SK-N-SH treated with all-trans-retinoic acid at 6 μM for 48 hours (cell line): ENCODE measurements at regions not wholly inside any gene's neighbourhood (a gene's known extent, or its start where the extent isn't known, plus 50 kb on each side); places are given as distances from the start of the nearest gene placed in this dataset.

Experiments used
- ATAC-seq: fragments of 200-7000 bp; cut with Tn5 transposase; 3 replicates; pipeline ENCODE4 v1.9.1; 2020; ENCODE audit warnings: mild to moderate bottlenecking, moderate library complexity
- BACH2 ChIP-seq: fragments of 250-450 bp; sonication (Bioruptor Pico); IDR thresholded peaks from 2 replicates; pipeline ENCODE4 v1.9.0; 2021; ENCODE audit warnings: mild to moderate bottlenecking, borderline replicate concordance
- ESRRG ChIP-seq: fragments of 250-450 bp; sonication (Bioruptor Pico); IDR thresholded peaks from 2 replicates; pipeline ENCODE4 v1.6.1; 2021; ENCODE audit warnings: mild to moderate bottlenecking
- GLIS3 ChIP-seq: fragments of 250-450 bp; sonication (Bioruptor Pico); IDR thresholded peaks from 2 replicates; pipeline ENCODE4 v1.5.0; 2020; ENCODE audit warnings: mild to moderate bottlenecking, moderate library complexity
- ISL1 ChIP-seq: fragments of 250-450 bp; sonication (Bioruptor Pico); IDR thresholded peaks from 2 replicates; pipeline ENCODE4 v2.1.2; 2022; ENCODE audit warnings: mild to moderate bottlenecking, moderate library complexity
- OSR1 ChIP-seq: fragments of 250-450 bp; sonication (Bioruptor Pico); IDR thresholded peaks from 2 replicates; pipeline ENCODE4 v1.8.0; 2022; ENCODE audit warnings: moderate library complexity, mild to moderate bottlenecking, inconsistent platforms
- ZFP3 ChIP-seq: fragments of 250-450 bp; sonication (Bioruptor Pico); IDR thresholded peaks from 2 replicates; pipeline ENCODE4 v1.5.0; 2020; ENCODE audit warnings: mild to moderate bottlenecking, moderate library complexity
- ZFP30 ChIP-seq: fragments of 450-650 bp; formaldehyde crosslinking; IDR thresholded peaks from 2 replicates; pipeline ENCODE4 v1.5.0; 2022; ENCODE audit warnings: mild to moderate bottlenecking, moderate library complexity
- ZNF565 ChIP-seq: fragments of 450-650 bp; formaldehyde crosslinking; conservative IDR thresholded peaks from 2 replicates; pipeline ENCODE4 v1.5.0; 2020; ENCODE audit warnings: low read depth, mild to moderate bottlenecking, moderate library complexity
- TF ChIP-seq, protein P1 (sequence below): fragments of 250-450 bp; sonication (Bioruptor Pico); IDR thresholded peaks from 2 replicates; pipeline ENCODE4 v1.8.0; 2020; ENCODE audit warnings: mild to moderate bottlenecking, moderate library complexity, borderline replicate concordance
- TF ChIP-seq, protein P2 (sequence below): fragments of 250-450 bp; sonication (Bioruptor Pico); IDR thresholded peaks from 2 replicates; pipeline ENCODE4 v1.5.1; 2021; ENCODE audit warnings: mild to moderate bottlenecking, moderate library complexity
- TF ChIP-seq, protein P3 (sequence below): fragments of 250-450 bp; sonication (Bioruptor Pico); IDR thresholded peaks from 2 replicates; pipeline ENCODE4 v1.5.0; 2020; ENCODE audit warnings: mild to moderate bottlenecking, moderate library complexity
- TF ChIP-seq, protein P4 (sequence below): fragments of 250-450 bp; sonication (Bioruptor Pico); IDR thresholded peaks from 2 replicates; pipeline ENCODE4 v1.8.0; 2021; ENCODE audit warnings: low read depth, mild to moderate bottlenecking, moderate library complexity, borderline replicate concordance
- TF ChIP-seq, protein P5 (sequence below): fragments of 250-450 bp; sonication (Bioruptor Pico); IDR thresholded peaks from 2 replicates; pipeline ENCODE4 v1.5.1; 2020; ENCODE audit warnings: low read depth, mild to moderate bottlenecking, moderate library complexity

DNA sequence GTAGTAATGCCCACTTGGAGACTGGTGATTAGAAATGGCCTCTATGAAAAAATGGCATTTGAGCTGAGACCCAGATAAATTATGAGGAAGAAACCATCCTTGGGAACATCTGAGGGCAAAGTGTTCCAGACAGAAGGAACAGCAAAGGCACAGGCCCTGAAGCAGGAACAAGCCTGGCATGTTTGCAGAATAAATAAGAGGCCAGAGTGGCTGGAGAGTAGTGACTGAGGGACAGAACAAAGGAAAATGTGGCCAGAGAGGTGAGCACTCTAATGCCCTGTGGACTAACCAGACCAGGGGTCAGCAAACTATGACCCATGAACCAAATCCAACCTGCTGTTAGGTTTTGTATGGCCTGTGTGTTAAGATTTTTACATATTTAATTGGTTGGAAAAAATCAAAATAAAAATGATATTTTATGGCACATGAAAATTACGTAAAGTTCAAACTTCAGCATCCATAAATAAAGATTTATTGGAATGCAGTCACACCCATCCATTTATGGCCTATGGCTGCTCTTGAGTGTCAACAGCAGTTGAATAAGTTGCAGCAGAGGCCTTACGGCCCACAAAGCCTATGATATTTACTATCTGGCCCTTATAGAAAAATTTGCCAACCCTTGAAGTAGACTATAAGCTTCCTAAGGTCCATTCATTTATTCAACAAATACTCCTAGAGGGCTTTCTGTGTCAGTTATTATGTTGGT lies 210.0 kb upstream of the TOX3 start (continued):
- TF ChIP-seq, protein P1, sequence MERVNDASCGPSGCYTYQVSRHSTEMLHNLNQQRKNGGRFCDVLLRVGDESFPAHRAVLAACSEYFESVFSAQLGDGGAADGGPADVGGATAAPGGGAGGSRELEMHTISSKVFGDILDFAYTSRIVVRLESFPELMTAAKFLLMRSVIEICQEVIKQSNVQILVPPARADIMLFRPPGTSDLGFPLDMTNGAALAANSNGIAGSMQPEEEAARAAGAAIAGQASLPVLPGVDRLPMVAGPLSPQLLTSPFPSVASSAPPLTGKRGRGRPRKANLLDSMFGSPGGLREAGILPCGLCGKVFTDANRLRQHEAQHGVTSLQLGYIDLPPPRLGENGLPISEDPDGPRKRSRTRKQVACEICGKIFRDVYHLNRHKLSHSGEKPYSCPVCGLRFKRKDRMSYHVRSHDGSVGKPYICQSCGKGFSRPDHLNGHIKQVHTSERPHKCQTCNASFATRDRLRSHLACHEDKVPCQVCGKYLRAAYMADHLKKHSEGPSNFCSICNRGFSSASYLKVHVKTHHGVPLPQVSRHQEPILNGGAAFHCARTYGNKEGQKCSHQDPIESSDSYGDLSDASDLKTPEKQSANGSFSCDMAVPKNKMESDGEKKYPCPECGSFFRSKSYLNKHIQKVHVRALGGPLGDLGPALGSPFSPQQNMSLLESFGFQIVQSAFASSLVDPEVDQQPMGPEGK (CRISPR knock-in tag), result no peak
- TF ChIP-seq BACH2 (CRISPR knock-in tag), result no peak

DNA sequence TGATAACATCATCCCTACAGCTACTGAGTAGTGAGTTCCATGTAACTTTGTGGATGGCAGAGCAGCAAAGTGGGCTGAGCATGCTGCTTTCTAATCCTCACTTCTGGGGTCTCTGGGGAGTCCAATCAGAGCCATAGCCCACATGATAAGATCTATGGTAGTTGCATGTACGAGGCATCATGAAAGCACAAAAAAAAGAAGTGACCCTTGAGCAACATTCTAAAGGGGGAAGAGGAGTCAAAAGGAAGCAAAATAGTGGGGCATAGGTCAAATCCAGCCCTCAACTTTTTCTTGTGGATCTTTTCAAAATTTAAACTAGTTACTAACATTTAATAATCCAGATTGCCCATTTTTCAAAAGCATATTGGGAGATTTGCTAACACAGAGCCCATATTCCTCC lies 208.5 kb upstream of the TOX3 start:
- TF ChIP-seq, protein P1 (CRISPR knock-in tag), result no peak
- no peak for TF ChIP-seq GLIS3 (CRISPR knock-in tag)
- no peak for TF ChIP-seq ZFP3 (CRISPR knock-in tag)
- no peak for TF ChIP-seq ZNF565
- TF ChIP-seq ESRRG, result no peak
- TF ChIP-seq ISL1, result no peak
- TF ChIP-seq, protein P2, sequence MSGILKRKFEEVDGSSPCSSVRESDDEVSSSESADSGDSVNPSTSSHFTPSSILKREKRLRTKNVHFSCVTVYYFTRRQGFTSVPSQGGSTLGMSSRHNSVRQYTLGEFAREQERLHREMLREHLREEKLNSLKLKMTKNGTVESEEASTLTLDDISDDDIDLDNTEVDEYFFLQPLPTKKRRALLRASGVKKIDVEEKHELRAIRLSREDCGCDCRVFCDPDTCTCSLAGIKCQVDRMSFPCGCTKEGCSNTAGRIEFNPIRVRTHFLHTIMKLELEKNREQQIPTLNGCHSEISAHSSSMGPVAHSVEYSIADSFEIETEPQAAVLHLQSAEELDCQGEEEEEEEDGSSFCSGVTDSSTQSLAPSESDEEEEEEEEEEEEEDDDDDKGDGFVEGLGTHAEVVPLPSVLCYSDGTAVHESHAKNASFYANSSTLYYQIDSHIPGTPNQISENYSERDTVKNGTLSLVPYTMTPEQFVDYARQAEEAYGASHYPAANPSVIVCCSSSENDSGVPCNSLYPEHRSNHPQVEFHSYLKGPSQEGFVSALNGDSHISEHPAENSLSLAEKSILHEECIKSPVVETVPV (CRISPR knock-in tag), result no peak
- TF ChIP-seq, protein P3, sequence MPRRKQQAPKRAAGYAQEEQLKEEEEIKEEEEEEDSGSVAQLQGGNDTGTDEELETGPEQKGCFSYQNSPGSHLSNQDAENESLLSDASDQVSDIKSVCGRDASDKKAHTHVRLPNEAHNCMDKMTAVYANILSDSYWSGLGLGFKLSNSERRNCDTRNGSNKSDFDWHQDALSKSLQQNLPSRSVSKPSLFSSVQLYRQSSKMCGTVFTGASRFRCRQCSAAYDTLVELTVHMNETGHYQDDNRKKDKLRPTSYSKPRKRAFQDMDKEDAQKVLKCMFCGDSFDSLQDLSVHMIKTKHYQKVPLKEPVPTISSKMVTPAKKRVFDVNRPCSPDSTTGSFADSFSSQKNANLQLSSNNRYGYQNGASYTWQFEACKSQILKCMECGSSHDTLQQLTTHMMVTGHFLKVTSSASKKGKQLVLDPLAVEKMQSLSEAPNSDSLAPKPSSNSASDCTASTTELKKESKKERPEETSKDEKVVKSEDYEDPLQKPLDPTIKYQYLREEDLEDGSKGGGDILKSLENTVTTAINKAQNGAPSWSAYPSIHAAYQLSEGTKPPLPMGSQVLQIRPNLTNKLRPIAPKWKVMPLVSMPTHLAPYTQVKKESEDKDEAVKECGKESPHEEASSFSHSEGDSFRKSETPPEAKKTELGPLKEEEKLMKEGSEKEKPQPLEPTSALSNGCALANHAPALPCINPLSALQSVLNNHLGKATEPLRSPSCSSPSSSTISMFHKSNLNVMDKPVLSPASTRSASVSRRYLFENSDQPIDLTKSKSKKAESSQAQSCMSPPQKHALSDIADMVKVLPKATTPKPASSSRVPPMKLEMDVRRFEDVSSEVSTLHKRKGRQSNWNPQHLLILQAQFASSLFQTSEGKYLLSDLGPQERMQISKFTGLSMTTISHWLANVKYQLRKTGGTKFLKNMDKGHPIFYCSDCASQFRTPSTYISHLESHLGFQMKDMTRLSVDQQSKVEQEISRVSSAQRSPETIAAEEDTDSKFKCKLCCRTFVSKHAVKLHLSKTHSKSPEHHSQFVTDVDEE, result no peak
- TF ChIP-seq, all 23 proteins: peak for 0
- no peak for ATAC-seq

DNA sequence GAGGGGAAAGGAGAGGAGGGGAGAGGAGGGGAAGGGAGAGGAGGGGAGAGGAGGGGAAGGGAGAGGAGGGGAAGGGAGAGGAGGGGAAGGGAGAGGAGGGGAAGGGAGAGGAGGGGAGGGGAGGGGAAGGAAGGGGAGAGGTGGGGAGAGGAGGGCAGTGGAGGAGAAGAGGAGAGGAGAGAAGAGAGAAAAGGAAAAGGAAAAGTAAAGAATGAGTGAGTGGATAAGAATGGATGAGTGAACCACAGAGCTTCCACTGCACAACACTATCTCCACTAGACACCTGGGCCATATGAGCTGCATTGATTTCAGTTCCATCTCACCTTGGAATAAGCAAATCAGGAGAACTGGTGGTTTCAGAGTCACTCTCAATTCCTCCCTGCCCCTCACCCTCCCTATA lies 204.1 kb upstream of the TOX3 start:
- ATAC-seq, result no peak
- TF ChIP-seq, protein P4, sequence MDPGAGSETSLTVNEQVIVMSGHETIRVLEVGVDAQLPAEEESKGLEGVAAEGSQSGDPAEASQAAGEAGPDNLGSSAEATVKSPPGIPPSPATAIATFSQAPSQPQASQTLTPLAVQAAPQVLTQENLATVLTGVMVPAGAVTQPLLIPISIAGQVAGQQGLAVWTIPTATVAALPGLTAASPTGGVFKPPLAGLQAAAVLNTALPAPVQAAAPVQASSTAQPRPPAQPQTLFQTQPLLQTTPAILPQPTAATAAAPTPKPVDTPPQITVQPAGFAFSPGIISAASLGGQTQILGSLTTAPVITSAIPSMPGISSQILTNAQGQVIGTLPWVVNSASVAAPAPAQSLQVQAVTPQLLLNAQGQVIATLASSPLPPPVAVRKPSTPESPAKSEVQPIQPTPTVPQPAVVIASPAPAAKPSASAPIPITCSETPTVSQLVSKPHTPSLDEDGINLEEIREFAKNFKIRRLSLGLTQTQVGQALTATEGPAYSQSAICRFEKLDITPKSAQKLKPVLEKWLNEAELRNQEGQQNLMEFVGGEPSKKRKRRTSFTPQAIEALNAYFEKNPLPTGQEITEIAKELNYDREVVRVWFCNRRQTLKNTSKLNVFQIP (CRISPR knock-in tag), result no peak
- TF ChIP-seq, protein P1 (CRISPR knock-in tag), result no peak

DNA sequence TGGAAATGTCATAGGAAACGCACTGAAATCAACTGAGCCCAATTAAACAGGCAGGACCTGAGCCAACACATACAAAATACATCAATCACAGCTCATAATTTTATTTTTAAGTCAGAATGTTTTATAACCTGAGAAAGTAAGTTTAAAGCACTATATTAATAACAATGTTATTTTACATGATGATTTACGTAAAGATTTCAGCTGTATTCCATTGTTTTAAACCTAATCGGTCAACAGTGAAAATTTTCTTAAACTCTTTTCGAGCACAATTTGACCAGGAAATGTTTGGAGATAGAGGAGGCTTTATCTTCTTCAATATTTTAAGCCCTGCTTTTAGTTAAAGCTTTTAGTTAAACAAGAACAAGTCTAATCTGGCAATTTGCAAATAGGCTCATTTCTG lies 201.8 kb upstream of the TOX3 start:
- no peak for ATAC-seq
- no peak for TF ChIP-seq ZFP30
- TF ChIP-seq, protein P5, sequence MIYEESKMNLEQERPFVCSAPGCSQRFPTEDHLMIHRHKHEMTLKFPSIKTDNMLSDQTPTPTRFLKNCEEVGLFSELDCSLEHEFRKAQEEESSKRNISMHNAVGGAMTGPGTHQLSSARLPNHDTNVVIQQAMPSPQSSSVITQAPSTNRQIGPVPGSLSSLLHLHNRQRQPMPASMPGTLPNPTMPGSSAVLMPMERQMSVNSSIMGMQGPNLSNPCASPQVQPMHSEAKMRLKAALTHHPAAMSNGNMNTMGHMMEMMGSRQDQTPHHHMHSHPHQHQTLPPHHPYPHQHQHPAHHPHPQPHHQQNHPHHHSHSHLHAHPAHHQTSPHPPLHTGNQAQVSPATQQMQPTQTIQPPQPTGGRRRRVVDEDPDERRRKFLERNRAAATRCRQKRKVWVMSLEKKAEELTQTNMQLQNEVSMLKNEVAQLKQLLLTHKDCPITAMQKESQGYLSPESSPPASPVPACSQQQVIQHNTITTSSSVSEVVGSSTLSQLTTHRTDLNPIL, result no peak
- TF ChIP-seq, protein P2 (CRISPR knock-in tag), result no peak
- TF ChIP-seq OSR1 (CRISPR knock-in tag), result no peak
